ENCODE measurements at regions not wholly inside any gene's neighbourhood (a gene's known extent, or its start where the extent isn't known, plus 50 kb on each side); places are given as distances from the start of the nearest gene placed in this dataset.
"Not testable (repeated sequence)": the region's sequence is repeated elsewhere in the genome, so short reads cannot be mapped to it uniquely, and the experiment has no call there.

GRCh38 chr7:106498005-106498404 is 163.0 kb downstream of the CCDC71L start:
- TF ChIP-seq CTCF, POLR2A (IDR thresholded peaks at IDR 0.05): not testable (repeated sequence)

Measured in Peyer's patch (tissue), 4 donors.